Right lung (tissue), 2 donors: ENCODE measurements at regions not wholly inside any gene's neighbourhood (a gene's known extent, or its start where the extent isn't known, plus 50 kb on each side); places are given as distances from the start of the nearest gene placed in this dataset.

Experiments used
- DNase-seq, 2 donors: peaks; one replicate each; pipeline ENCODE4 v3.0.0-alpha.2; 2013

GRCh38 chr3:4029135-4029534 is 229.9 kb downstream of the LRRN1 start:
- DNase-seq = no peak

GRCh38 chr3:4030624-4031023 is 231.4 kb downstream of the LRRN1 start:
- no peak for DNase-seq

GRCh38 chr3:4033296-4033695 is 234.1 kb downstream of the LRRN1 start:
- DNase-seq = no peak

- no peak for DNase-seq
Observed at GRCh38 chr3:4036046-4036445, 236.8 kb downstream of the LRRN1 start.

- no peak for DNase-seq
Observed at GRCh38 chr3:4038351-4038750, 239.1 kb downstream of the LRRN1 start.

GRCh38 chr3:4042070-4042469 is 242.8 kb downstream of the LRRN1 start:
- no peak for DNase-seq

- DNase-seq = no peak
Observed at GRCh38 chr3:4042869-4043268, 243.6 kb downstream of the LRRN1 start.

- DNase-seq = no peak
Observed at GRCh38 chr3:4043867-4044575, 244.8 kb downstream of the LRRN1 start.

GRCh38 chr3:4044619-4045018 is 245.4 kb downstream of the LRRN1 start:
- DNase-seq = no peak

- no peak for DNase-seq
Observed at GRCh38 chr3:4045756-4046155, 246.5 kb downstream of the LRRN1 start.

GRCh38 chr3:4047366-4047765 is 248.1 kb downstream of the LRRN1 start:
- DNase-seq = no peak

- peak; percentile 27 to 29 for DNase-seq
Observed at GRCh38 chr3:4052706-4053105, 250.5 kb upstream of the SETMAR start.

- DNase-seq = no peak
Observed at GRCh38 chr3:4053975-4054374, 249.2 kb upstream of the SETMAR start.

- no peak for DNase-seq
Observed at GRCh38 chr3:4060064-4060463, 243.1 kb upstream of the SETMAR start.

GRCh38 chr3:4060603-4061002 is 242.6 kb upstream of the SETMAR start:
- DNase-seq = no peak

- no peak for DNase-seq
Observed at GRCh38 chr3:4061195-4061594, 242.0 kb upstream of the SETMAR start.

GRCh38 chr3:4061783-4062360 is 241.3 kb upstream of the SETMAR start:
- no peak for DNase-seq

GRCh38 chr3:4062621-4063020 is 240.5 kb upstream of the SETMAR start:
- no peak for DNase-seq

- DNase-seq = no peak
Observed at GRCh38 chr3:4063916-4064574, 239.1 kb upstream of the SETMAR start.

GRCh38 chr3:4065085-4065484 is 238.1 kb upstream of the SETMAR start:
- DNase-seq = no peak

GRCh38 chr3:4065554-4065953 is 237.6 kb upstream of the SETMAR start:
- DNase-seq = no peak

GRCh38 chr3:4067893-4068292 is 235.3 kb upstream of the SETMAR start:
- DNase-seq = no peak

- no peak for DNase-seq
Observed at GRCh38 chr3:4069796-4070195, 233.4 kb upstream of the SETMAR start.
